ENCODE measurements at regions not wholly inside any gene's neighbourhood (a gene's known extent, or its start where the extent isn't known, plus 50 kb on each side); places are given as distances from the start of the nearest gene placed in this dataset.

- TF ChIP-seq, protein P1, sequence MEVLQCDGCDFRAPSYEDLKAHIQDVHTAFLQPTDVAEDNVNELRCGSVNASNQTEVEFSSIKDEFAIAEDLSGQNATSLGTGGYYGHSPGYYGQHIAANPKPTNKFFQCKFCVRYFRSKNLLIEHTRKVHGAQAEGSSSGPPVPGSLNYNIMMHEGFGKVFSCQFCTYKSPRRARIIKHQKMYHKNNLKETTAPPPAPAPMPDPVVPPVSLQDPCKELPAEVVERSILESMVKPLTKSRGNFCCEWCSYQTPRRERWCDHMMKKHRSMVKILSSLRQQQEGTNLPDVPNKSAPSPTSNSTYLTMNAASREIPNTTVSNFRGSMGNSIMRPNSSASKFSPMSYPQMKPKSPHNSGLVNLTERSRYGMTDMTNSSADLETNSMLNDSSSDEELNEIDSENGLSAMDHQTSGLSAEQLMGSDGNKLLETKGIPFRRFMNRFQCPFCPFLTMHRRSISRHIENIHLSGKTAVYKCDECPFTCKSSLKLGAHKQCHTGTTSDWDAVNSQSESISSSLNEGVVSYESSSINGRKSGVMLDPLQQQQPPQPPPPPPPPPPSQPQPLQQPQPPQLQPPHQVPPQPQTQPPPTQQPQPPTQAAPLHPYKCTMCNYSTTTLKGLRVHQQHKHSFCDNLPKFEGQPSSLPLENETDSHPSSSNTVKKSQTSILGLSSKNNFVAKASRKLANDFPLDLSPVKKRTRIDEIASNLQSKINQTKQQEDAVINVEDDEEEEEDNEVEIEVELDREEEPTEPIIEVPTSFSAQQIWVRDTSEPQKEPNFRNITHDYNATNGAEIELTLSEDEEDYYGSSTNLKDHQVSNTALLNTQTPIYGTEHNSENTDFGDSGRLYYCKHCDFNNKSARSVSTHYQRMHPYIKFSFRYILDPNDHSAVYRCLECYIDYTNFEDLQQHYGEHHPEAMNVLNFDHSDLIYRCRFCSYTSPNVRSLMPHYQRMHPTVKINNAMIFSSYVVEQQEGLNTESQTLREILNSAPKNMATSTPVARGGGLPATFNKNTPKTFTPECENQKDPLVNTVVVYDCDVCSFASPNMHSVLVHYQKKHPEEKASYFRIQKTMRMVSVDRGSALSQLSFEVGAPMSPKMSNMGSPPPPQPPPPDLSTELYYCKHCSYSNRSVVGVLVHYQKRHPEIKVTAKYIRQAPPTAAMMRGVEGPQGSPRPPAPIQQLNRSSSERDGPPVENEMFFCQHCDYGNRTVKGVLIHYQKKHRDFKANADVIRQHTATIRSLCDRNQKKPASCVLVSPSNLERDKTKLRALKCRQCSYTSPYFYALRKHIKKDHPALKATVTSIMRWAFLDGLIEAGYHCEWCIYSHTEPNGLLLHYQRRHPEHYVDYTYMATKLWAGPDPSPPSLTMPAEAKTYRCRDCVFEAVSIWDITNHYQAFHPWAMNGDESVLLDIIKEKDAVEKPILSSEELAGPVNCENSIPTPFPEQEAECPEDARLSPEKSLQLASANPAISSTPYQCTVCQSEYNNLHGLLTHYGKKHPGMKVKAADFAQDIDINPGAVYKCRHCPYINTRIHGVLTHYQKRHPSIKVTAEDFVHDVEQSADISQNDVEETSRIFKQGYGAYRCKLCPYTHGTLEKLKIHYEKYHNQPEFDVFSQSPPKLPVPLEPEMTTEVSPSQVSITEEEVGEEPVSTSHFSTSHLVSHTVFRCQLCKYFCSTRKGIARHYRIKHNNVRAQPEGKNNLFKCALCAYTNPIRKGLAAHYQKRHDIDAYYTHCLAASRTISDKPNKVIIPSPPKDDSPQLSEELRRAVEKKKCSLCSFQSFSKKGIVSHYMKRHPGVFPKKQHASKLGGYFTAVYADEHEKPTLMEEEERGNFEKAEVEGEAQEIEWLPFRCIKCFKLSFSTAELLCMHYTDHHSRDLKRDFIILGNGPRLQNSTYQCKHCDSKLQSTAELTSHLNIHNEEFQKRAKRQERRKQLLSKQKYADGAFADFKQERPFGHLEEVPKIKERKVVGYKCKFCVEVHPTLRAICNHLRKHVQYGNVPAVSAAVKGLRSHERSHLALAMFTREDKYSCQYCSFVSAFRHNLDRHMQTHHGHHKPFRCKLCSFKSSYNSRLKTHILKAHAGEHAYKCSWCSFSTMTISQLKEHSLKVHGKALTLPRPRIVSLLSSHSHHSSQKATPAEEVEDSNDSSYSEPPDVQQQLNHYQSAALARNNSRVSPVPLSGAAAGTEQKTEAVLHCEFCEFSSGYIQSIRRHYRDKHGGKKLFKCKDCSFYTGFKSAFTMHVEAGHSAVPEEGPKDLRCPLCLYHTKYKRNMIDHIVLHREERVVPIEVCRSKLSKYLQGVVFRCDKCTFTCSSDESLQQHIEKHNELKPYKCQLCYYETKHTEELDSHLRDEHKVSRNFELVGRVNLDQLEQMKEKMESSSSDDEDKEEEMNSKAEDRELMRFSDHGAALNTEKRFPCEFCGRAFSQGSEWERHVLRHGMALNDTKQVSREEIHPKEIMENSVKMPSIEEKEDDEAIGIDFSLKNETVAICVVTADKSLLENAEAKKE (CRISPR knock-in tag; IDR thresholded peaks at IDR 0.05): no peak
- TF ChIP-seq ZNF331 (CRISPR knock-in tag; IDR thresholded peaks at IDR 0.05; ENCODE audit: low read depth): no peak
These were observed 113.3 kb downstream of the TTC8 start (continued) for GRCh38 chr14:88937706-88938105.

DNA sequence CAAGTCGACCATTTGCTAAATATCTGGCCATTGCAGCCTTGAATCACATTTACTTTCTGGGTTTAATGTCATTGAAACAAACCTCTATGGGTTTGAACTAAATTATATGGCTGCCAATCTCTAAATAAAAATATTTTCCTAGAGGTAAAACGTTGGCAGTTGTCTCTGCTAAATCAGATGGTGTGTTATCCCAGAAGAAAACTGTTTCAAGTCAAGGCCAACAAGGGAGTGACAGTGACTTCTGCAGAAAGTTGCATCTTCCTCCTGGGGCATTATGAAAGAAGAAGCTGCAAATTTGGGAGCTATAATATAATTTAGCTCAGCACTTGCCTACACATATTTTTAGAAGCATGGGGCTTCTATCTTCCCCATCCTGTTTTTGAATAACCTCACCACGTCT, 116.2 kb downstream of the TTC8 start:
- Histone ChIP-seq H2AFZ (no peak overlapping the region), H3K4me2 (no peak overlapping the region), H3F3A (replicated peaks; ENCODE audit: low read depth) (no peaks in the 10 kb centered on the region), H3K27ac (ENCODE audit: low read depth) (no peak overlapping the region), H3K9me2 (ENCODE audit: insufficient read depth) (no peaks in the 10 kb centered on the region), H3K4me3 (no peak overlapping the region), H3K79me2 (replicated peaks; ENCODE audit: insufficient read depth) (no peaks in the 10 kb centered on the region), H3K27me3 (ENCODE audit: insufficient read depth) (no peaks in the 10 kb centered on the region), H4K20me1 (replicated peaks; ENCODE audit: insufficient read depth) (no peaks in the 10 kb centered on the region), H3K4me1 (ENCODE audit: insufficient read depth) (no peaks in the 10 kb centered on the region), H3K36me3 (ENCODE audit: insufficient read depth) (no peaks in the 10 kb centered on the region)
- Mint-ChIP-seq H3K27me3 (ENCODE audit: insufficient read depth, low read depth, poor library complexity) (peaks cover 3% of the 10 kb centered on the region), H3K4me1 (no peaks in the 10 kb centered on the region), H3K9me3 (no peaks in the 10 kb centered on the region; the same call in 2 of the 3 replicates), H3K36me3 (ENCODE audit: low read depth) (no peaks in the 10 kb centered on the region), H3K4me3 (no peak overlapping the region), H3K27ac (no peak overlapping the region)
- ATAC-seq: no peak
- no peak for DNase-seq (ENCODE audit: low spot score)
- no peak for TF ChIP-seq CREB1 (CRISPR knock-in tag; IDR thresholded peaks at IDR 0.05; ENCODE audit: low read depth)
- no peak for TF ChIP-seq ZNF114 (CRISPR knock-in tag; IDR thresholded peaks at IDR 0.05)
- TF ChIP-seq POLR2AphosphoS5 (IDR thresholded peaks at IDR 0.05; ENCODE audit: low read depth): no peak
- TF ChIP-seq REST (IDR thresholded peaks at IDR 0.05; ENCODE audit: unreplicated experiment): no peak
- TF ChIP-seq, protein P2, sequence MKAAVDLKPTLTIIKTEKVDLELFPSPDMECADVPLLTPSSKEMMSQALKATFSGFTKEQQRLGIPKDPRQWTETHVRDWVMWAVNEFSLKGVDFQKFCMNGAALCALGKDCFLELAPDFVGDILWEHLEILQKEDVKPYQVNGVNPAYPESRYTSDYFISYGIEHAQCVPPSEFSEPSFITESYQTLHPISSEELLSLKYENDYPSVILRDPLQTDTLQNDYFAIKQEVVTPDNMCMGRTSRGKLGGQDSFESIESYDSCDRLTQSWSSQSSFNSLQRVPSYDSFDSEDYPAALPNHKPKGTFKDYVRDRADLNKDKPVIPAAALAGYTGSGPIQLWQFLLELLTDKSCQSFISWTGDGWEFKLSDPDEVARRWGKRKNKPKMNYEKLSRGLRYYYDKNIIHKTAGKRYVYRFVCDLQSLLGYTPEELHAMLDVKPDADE (IDR thresholded peaks at IDR 0.05): no peak
- no peak for TF ChIP-seq ZNF331 (CRISPR knock-in tag; IDR thresholded peaks at IDR 0.05; ENCODE audit: low read depth)
- TF ChIP-seq EZH2 (IDR thresholded peaks at IDR 0.05; ENCODE audit: low read depth, unreplicated experiment): no peak
- TF ChIP-seq STAT1 (IDR thresholded peaks at IDR 0.05; ENCODE audit: unreplicated experiment): no peak
- TF ChIP-seq EZH2phosphoT487 (IDR thresholded peaks at IDR 0.05; ENCODE audit: unreplicated experiment): no peak
- TF ChIP-seq NANOG (IDR thresholded peaks at IDR 0.05; ENCODE audit: borderline replicate concordance): no peak
- no peak for TF ChIP-seq JUNB (IDR thresholded peaks at IDR 0.05; ENCODE audit: unreplicated experiment)
- TF ChIP-seq, protein P3, sequence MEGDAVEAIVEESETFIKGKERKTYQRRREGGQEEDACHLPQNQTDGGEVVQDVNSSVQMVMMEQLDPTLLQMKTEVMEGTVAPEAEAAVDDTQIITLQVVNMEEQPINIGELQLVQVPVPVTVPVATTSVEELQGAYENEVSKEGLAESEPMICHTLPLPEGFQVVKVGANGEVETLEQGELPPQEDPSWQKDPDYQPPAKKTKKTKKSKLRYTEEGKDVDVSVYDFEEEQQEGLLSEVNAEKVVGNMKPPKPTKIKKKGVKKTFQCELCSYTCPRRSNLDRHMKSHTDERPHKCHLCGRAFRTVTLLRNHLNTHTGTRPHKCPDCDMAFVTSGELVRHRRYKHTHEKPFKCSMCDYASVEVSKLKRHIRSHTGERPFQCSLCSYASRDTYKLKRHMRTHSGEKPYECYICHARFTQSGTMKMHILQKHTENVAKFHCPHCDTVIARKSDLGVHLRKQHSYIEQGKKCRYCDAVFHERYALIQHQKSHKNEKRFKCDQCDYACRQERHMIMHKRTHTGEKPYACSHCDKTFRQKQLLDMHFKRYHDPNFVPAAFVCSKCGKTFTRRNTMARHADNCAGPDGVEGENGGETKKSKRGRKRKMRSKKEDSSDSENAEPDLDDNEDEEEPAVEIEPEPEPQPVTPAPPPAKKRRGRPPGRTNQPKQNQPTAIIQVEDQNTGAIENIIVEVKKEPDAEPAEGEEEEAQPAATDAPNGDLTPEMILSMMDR (conservative IDR thresholded peaks at IDR 0.05; ENCODE audit: low read depth in 2 of 2): no peak

Data from GM23338 (cell line).